H7 (cell line): ENCODE measurements at regions not wholly inside any gene's neighbourhood (a gene's known extent, or its start where the extent isn't known, plus 50 kb on each side); places are given as distances from the start of the nearest gene placed in this dataset.

Source experiments
- DNase-seq: peaks from one replicate; pipeline ENCODE4 v3.0.0; 2012
- H3K27me3 ChIP-seq: 2 replicates; pipeline ENCODE4 v1.6.0; 2011; ENCODE audit warnings: mild to moderate bottlenecking, low read length; ENCODE audit not compliant: control insufficient read depth, insufficient read depth
- H3K36me3 ChIP-seq: replicated peaks from 2 replicates; pipeline ENCODE4 v1.5.1; 2011; ENCODE audit warnings: low read length; ENCODE audit not compliant: control insufficient read depth, insufficient read depth
- H3K4me3 ChIP-seq: 2 replicates; pipeline ENCODE4 v1.5.1; 2011; ENCODE audit warnings: low read depth, mild to moderate bottlenecking, control low read depth, low read length, moderate library complexity; ENCODE audit not compliant: insufficient read depth

DNA sequence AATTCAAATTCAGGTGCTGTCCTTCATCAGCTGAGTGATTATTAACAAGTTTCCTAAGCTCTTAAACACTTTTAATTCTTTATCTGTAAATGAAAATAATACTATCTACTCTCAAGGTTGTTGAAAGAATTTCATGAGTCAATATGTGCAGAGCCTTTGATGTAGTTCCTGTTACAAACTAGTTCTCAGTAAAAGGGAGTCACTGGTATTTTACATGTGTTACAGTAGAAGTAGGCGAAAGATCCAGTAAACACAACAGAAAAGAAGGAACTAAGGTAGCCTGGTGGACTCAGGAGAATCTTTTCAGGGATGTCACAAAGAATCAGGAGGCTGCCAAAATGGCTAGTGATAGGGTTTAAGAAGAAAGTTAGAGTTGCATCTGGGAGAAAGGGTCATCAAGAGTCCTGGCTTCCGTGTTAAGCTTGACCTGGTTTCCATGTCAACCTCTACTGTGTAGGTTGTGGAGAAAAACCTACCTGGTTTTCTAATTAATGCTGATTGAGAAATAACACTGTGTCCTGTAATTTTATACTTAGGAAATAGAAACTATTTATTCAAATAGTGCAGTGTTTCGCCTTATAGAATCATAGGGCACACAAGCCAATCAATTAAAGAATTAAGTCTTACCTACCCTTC lies 58.3 kb upstream of the TRIB2 start:
- H3K4me3 ChIP-seq = no peak overlapping the region
- H3K27me3 ChIP-seq = no peaks in the 10 kb centered on the region
- H3K36me3 ChIP-seq = no peaks in the 10 kb centered on the region
- DNase-seq = no peak

- H3K27me3 ChIP-seq = no peaks in the 10 kb centered on the region
- no peak overlapping the region for H3K4me3 ChIP-seq
Observed at GRCh38 chr2:12661489-12661888, 55.2 kb upstream of the TRIB2 start.

DNA sequence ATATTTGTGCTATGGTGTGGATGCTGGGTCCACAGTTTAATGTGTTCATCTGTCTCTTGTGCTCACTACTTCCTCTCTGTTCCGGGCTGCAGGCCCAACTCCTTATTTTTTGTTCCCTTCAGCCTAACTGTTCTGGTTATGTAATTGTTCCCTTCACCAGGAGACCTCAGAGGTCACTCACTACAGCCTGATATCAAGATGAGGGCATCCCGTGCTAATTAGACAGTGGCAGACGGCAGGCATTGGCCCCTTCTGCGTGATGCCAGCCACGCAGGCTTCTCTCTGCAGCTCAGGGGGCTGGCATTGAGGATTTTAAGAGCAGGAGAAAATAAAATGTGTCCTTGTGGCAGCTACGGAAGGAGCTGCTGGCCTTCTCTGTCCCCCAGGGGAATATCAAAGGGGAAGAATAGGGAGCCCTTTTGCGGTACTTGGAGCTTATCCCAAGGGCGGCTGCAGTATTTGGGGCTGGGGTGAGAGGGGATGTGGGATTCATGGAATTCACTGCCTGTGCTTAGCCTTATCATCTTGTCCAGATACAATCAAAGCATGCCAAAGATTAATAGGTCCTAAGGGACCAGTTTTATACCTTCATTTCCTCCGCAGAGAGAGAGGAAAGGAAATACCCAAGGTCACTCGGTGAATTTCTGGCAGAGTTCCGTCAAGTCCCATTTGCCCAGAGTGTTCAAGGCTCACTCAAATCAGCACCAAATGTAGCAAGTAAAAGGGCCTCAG lies 53.3 kb upstream of the TRIB2 start:
- Histone ChIP-seq H3K27me3 (no peaks in the 10 kb centered on the region), H3K4me3 (no peak overlapping the region), H3K36me3 (no peaks in the 10 kb centered on the region)
- no peak for DNase-seq

More at GRCh38 chr2:12661489-12661888, 55.2 kb upstream of the TRIB2 start:
- no peaks in the 10 kb centered on the region for H3K36me3 ChIP-seq
- DNase-seq = no peak

- no peak for DNase-seq
- Histone ChIP-seq H3K27me3 (no peaks in the 10 kb centered on the region), H3K36me3 (no peaks in the 10 kb centered on the region), H3K4me3 (no peak overlapping the region)
Observed at GRCh38 chr2:12665334-12665733, 51.4 kb upstream of the TRIB2 start.

DNA sequence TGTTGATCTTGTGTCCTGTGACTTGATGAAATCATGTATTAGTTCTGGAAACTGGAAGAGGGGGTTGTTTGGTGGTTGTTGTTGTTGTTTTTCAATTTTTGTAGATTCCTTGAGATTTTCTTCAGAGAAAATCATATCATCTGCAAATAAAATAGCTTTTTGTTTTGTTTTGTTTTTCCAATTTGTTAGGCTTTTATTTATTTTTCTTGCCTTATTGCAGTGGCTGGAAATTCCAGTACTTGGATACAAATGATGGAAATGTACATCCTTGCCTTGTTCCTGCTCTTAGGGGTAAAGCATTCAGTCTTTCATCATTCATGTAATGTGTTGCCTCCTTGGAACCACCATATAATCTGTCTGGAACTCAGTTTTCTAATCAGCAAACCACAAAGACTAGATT lies 50.3 kb upstream of the TRIB2 start:
- no peak overlapping the region for H3K4me3 ChIP-seq

More for the DNA sequence above, 50.3 kb upstream of the TRIB2 start:
- DNase-seq = no peak
- Histone ChIP-seq H3K27me3 (no peaks in the 10 kb centered on the region), H3K36me3 (no peaks in the 10 kb centered on the region)
